Smooth muscle cell (in vitro differentiated cells): ENCODE measurements at regions not wholly inside any gene's neighbourhood (a gene's known extent, or its start where the extent isn't known, plus 50 kb on each side); places are given as distances from the start of the nearest gene placed in this dataset.
"Not testable (repeated sequence)": the region's sequence is repeated elsewhere in the genome, so short reads cannot be mapped to it uniquely, and the experiment has no call there.

ENCODE experiments used
- DNase-seq: peaks from one replicate; lab custom pipeline; 2025; ENCODE audit not compliant: unreplicated experiment; lab: John Stamatoyannopoulos, UW
- H2AFZ ChIP-seq: fragments of 200-600 bp; sonication (generic); 2 replicates; pipeline ENCODE4 v1.6.0; 2016; ENCODE audit warnings: antibody characterized with exemption, low read depth, mild to moderate bottlenecking
- H3F3A ChIP-seq: fragments of 200-600 bp; sonication (generic); 2 replicates; pipeline ENCODE4 v1.6.0; 2017; ENCODE audit warnings: antibody characterized with exemption, low read depth
- H3K27ac ChIP-seq: fragments of 200-600 bp; sonication (generic); 2 replicates; pipeline ENCODE4 v1.5.1; 2016; ENCODE audit warnings: low read depth, mild to moderate bottlenecking
- H3K27me3 ChIP-seq: fragments of 200-600 bp; sonication (generic); 2 replicates; pipeline ENCODE4 v1.6.1; 2016; ENCODE audit warnings: low read depth, mild to moderate bottlenecking
- H3K36me3 ChIP-seq: fragments of 200-600 bp; sonication (generic); 2 replicates; pipeline ENCODE4 v1.5.1; 2016; ENCODE audit warnings: low read depth
- H3K4me1 ChIP-seq: fragments of 200-600 bp; sonication (generic); 2 replicates; pipeline ENCODE4 v1.5.1; 2016; ENCODE audit warnings: low read depth
- H3K4me2 ChIP-seq: fragments of 200-600 bp; sonication (generic); 2 replicates; pipeline ENCODE4 v1.6.0; 2016; ENCODE audit warnings: mild to moderate bottlenecking
- H3K4me3 ChIP-seq: fragments of 200-600 bp; sonication (generic); 2 replicates; pipeline ENCODE4 v1.5.1; 2016; ENCODE audit warnings: mild to moderate bottlenecking
- H3K79me2 ChIP-seq: fragments of 200-600 bp; sonication (generic); 2 replicates; pipeline ENCODE4 v1.6.0; 2016; ENCODE audit warnings: low read depth, mild to moderate bottlenecking
- H3K9ac ChIP-seq: fragments of 200-600 bp; sonication (generic); 2 replicates; pipeline ENCODE4 v1.6.0; 2016; ENCODE audit warnings: low read depth
- H3K9me3 ChIP-seq: fragments of 200-600 bp; sonication (generic); replicated peaks from 2 replicates; pipeline ENCODE4 v1.5.1; 2016; ENCODE audit warnings: low read depth
- H4K20me1 ChIP-seq: fragments of 200-600 bp; sonication (generic); 2 replicates; pipeline ENCODE4 v1.6.0; 2016; ENCODE audit warnings: low read depth
- WGBS: methylation state at CpG from one replicate; pipeline ENCODE4 v1.1.7; 2016; ENCODE audit warnings: low lambda C conversion rate; 5-methylcytosine and 5-hydroxymethylcytosine counted together
- TF ChIP-seq, protein P1 (sequence below): fragments of 200-600 bp; sonication (generic); IDR thresholded peaks from 2 replicates; pipeline ENCODE4 v1.5.1; 2017; ENCODE audit warnings: borderline replicate concordance, mild to moderate bottlenecking, antibody characterized with exemption; ENCODE audit not compliant: insufficient read depth, poor library complexity, severe bottlenecking

DNA sequence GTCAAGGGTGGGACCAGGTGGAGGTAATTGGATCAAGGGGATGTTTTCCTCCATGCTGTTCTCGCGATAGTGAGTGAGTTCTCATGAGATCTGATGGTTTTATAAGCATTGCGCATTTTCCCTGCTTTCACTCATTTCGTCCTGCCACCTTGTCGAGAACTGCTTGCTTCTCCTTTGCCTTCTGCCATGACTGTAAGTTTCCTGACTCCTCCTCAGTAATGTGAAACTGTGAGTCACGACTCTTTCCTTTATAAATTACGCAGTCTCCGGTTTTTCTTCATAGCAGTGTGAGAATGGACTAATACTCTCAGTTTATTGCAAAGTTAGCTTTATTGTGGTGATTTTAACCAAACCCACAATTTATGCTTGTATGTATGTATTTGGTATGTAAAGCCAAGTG is 878.5 kb upstream of the ANO3 start:
- no peaks in the 10 kb centered on the region for H3K36me3 ChIP-seq
- no peaks in the 10 kb centered on the region for H3K4me1 ChIP-seq
- TF ChIP-seq, protein P1, sequence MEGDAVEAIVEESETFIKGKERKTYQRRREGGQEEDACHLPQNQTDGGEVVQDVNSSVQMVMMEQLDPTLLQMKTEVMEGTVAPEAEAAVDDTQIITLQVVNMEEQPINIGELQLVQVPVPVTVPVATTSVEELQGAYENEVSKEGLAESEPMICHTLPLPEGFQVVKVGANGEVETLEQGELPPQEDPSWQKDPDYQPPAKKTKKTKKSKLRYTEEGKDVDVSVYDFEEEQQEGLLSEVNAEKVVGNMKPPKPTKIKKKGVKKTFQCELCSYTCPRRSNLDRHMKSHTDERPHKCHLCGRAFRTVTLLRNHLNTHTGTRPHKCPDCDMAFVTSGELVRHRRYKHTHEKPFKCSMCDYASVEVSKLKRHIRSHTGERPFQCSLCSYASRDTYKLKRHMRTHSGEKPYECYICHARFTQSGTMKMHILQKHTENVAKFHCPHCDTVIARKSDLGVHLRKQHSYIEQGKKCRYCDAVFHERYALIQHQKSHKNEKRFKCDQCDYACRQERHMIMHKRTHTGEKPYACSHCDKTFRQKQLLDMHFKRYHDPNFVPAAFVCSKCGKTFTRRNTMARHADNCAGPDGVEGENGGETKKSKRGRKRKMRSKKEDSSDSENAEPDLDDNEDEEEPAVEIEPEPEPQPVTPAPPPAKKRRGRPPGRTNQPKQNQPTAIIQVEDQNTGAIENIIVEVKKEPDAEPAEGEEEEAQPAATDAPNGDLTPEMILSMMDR, result no peak
- H3K4me3 ChIP-seq, result no peak overlapping the region
- H3K79me2 ChIP-seq, result no peaks in the 10 kb centered on the region
- no peak for DNase-seq
- H2AFZ ChIP-seq, result no peak overlapping the region
- no peak overlapping the region for H3K9ac ChIP-seq
- H3F3A ChIP-seq, result no peaks in the 10 kb centered on the region
- no peaks in the 10 kb centered on the region for H3K9me3 ChIP-seq
- no peak overlapping the region for H3K27ac ChIP-seq
- H3K27me3 ChIP-seq, result no peaks in the 10 kb centered on the region
- no peaks in the 10 kb centered on the region for H4K20me1 ChIP-seq
- H3K4me2 ChIP-seq, result no peak overlapping the region
- WGBS, result 88% methylated on average over 8 of the region's 8 CpGs

DNA sequence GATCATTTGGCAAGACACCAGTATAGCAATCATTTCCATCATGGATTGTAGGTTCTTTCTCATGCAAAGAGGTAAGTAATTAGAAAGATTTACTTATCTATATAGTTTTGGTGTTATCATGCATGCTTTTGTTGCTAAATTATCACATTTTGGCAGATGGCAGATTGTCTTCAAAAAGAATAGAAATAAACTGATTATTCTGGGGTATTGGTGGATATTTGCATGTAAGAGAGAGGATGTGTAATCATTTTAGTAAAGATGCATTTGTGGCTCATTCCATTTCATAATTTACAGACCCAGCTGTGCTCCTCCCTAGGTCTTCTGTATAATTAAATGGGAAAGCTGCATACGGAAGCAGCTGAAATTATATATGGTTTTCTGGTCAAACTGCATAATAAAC is 875.7 kb upstream of the ANO3 start:
- Histone ChIP-seq H4K20me1 (no peaks in the 10 kb centered on the region), H3K27me3 (no peaks in the 10 kb centered on the region), H3K4me1 (no peaks in the 10 kb centered on the region), H2AFZ (no peak overlapping the region), H3K27ac (no peak overlapping the region), H3F3A (no peaks in the 10 kb centered on the region), H3K4me3 (no peak overlapping the region), H3K36me3 (no peaks in the 10 kb centered on the region), H3K79me2 (no peaks in the 10 kb centered on the region), H3K4me2 (no peak overlapping the region), H3K9ac (no peak overlapping the region), H3K9me3 (no peaks in the 10 kb centered on the region)
- 88% methylated on average over 1 of the region's 1 CpG for WGBS
- TF ChIP-seq, protein P1, result no peak
- DNase-seq, result no peak

DNA sequence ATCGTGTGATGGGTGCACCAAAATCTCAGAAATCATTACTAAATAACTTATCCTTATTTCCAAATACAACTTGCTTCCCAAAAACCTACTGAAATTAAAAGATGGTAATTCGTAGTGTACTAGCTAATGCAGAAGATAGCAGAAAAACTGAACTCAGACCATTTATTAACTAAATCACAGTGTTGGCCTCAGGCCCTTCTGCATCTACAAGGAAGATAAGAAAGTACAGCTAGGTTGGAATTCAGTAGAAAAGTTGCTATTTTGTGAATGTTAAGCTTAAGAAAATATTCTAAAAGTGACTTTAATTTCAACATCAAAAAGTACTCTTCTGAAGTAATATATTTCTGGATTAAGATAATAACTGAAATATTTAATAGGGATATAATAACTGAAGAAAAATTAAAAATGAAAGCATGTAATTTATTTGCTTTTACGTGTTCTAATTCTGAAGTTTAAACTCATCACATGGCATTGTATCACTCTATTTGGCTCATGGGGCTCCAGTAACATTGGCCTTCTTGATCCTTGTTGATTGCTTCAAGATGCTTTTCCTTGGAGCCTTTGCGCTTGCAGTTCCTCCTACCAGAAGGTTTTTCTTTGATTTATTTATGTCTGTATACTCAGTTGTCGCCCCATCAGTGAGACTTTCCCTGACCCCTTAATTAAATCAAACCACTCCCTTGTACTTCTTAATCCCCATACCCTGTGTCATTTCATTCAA is 847.9 kb upstream of the ANO3 start:
- Histone ChIP-seq H3K27me3 (no peaks in the 10 kb centered on the region), H3K9me3 (no peaks in the 10 kb centered on the region), H3K27ac (no peak overlapping the region), H3K79me2 (no peaks in the 10 kb centered on the region), H3F3A (no peaks in the 10 kb centered on the region), H3K4me2 (no peak overlapping the region), H3K36me3 (no peaks in the 10 kb centered on the region), H3K4me1 (no peaks in the 10 kb centered on the region), H2AFZ (no peak overlapping the region), H4K20me1 (no peaks in the 10 kb centered on the region), H3K4me3 (no peak overlapping the region), H3K9ac (no peak overlapping the region)
- DNase-seq, result no peak
- TF ChIP-seq, protein P1, result no peak
- 75% methylated on average over 5 of the region's 5 CpGs for WGBS

DNA sequence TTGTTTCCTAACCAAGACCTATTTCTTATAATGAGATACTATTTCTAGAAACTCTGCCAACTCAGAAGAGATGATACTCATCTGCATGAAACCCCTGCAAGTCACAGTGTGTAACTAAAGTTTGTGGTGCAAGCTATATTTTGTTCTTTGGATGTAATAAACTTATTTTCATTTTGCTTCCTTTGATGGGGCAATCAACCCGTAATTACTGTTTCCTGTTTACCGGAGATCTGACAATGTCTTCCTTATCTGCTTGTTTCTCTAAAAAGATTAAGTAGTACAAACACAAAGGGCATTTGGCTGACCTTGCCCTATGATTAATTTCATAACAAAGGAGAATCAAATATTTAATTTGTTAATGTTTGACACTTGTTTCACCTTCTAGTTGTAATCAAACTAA is 846.6 kb upstream of the ANO3 start:
- DNase-seq, result no peak
- no peak overlapping the region for H3K4me3 ChIP-seq
- no peak overlapping the region for H3K27ac ChIP-seq
- no peak overlapping the region for H3K9ac ChIP-seq
- no peaks in the 10 kb centered on the region for H3K36me3 ChIP-seq
- H3K4me2 ChIP-seq, result no peak overlapping the region
- no peaks in the 10 kb centered on the region for H3K79me2 ChIP-seq
- WGBS, result 40% methylated on average over 2 of the region's 2 CpGs
- H3K4me1 ChIP-seq, result no peaks in the 10 kb centered on the region
- no peak overlapping the region for H2AFZ ChIP-seq
- H4K20me1 ChIP-seq, result no peaks in the 10 kb centered on the region
- TF ChIP-seq, protein P1, result no peak
- no peaks in the 10 kb centered on the region for H3K9me3 ChIP-seq
- H3F3A ChIP-seq, result no peaks in the 10 kb centered on the region
- no peaks in the 10 kb centered on the region for H3K27me3 ChIP-seq

DNA sequence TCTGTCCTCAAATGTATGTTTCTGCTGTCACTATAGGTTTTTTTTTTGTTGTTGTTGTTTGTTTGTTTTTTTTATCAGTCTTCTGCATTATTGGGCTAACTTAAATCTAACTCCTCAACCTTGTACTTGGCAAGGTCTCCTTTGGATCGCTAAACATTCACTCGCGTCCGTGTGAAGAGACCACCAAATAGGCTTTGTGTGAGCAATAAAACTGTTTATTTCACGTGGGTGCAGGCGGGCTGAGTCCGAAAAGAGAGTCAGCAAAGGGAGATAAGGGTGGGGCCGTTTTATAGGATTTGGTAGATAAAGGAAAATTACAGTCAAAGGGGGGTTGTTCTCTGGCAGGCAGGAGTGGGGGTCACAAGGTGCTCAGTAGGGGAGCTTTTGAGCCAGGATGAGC is 845.6 kb upstream of the ANO3 start:
- not testable (repeated sequence) for H3K9ac ChIP-seq, H4K20me1 ChIP-seq, H3K79me2 ChIP-seq, H3K9me3 ChIP-seq, H3F3A ChIP-seq, H3K4me2 ChIP-seq, H3K36me3 ChIP-seq, DNase-seq, H3K4me1 ChIP-seq, H3K27ac ChIP-seq, H3K4me3 ChIP-seq, H2AFZ ChIP-seq, H3K27me3 ChIP-seq
- 41% methylated on average over 8 of the region's 8 CpGs for WGBS
